Thyroid gland (tissue), 4 donors: ENCODE measurements at regions not wholly inside any gene's neighbourhood (a gene's known extent, or its start where the extent isn't known, plus 50 kb on each side); places are given as distances from the start of the nearest gene placed in this dataset.
"Not testable (repeated sequence)": the region's sequence is repeated elsewhere in the genome, so short reads cannot be mapped to it uniquely, and the experiment has no call there.

Source experiments
- CTCF ChIP-seq, 6 experiments: fragments of 200-600 bp in 3 of 6; fragments of 450-650 bp in 3 of 6; sonication (generic) in 3 of 6; IDR thresholded peaks; one replicate each; pipeline ENCODE4 v1.5.1; 2016 to 2019; ENCODE audit warnings: antibody characterized with exemption in 6 of 6, mild to moderate bottlenecking in 2 of 6, inconsistent platforms in 1 of 6, moderate library complexity in 1 of 6
- POLR2A ChIP-seq, 2 donors: fragments of 450-650 bp; IDR thresholded peaks; one replicate each; pipeline ENCODE4 v1.6.1; 2017; ENCODE audit warnings: antibody characterized with exemption in 2 of 2, mild to moderate bottlenecking in 2 of 2, moderate library complexity in 1 of 2

GRCh38 chr5:82506390-82506789 is 228.2 kb upstream of the RPS23 start:
- TF ChIP-seq CTCF, POLR2A (IDR thresholded peaks at IDR 0.05): not testable (repeated sequence)
